Prostate gland (tissue), 2 donors: ENCODE measurements at regions not wholly inside any gene's neighbourhood (a gene's known extent, or its start where the extent isn't known, plus 50 kb on each side); places are given as distances from the start of the nearest gene placed in this dataset.

Experiments used
- POLR2AphosphoS5 ChIP-seq: sonication (generic); formaldehyde crosslinking; IDR thresholded peaks from one replicate; pipeline ENCODE4 v1.6.1; 2017; ENCODE audit warnings: antibody characterized with exemption
- TF ChIP-seq, protein P1 (sequence below), 4 experiments: fragments of 200-600 bp in 2 of 4; fragments of 450-650 bp in 2 of 4; sonication (generic) in 2 of 4; IDR thresholded peaks; 1 replicate in 3 of 4; 2 replicates in 1 of 4; pipeline ENCODE4 v1.5.1; 2016 to 2019; ENCODE audit warnings: antibody characterized with exemption in 4 of 4, mild to moderate bottlenecking in 2 of 4, moderate library complexity in 2 of 4

DNA sequence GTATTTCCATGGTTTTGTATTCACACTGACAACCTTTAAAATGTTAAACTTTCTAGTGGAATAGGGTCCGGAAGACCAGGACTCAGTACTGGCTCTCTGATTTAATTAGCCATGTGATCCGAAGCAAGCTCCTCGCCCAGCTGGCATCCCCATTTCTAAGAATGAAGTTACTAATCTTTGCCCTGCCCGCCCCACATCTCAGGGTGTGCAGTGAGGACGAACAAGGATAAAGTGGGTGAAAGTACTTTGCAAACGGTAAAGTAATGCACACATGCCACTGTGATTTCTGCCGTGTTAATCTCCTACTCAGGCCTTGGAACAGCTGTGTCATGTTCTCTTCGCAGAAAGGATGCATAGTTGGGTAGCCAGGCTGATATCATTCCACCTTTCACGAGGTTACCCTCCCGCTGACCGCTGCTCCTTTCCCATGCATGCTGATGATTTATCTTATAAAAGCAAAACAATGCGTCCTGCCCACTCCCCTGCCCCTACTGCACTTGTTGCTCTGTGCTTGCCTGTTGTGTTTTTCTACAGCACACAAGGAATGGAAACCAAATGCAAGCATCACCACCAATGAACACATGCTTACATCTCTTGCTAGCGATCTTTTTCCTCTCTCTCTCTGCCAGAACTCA lies 539.0 kb downstream of the EFNB2 start:
- TF ChIP-seq POLR2AphosphoS5: no peak
- TF ChIP-seq, protein P1, sequence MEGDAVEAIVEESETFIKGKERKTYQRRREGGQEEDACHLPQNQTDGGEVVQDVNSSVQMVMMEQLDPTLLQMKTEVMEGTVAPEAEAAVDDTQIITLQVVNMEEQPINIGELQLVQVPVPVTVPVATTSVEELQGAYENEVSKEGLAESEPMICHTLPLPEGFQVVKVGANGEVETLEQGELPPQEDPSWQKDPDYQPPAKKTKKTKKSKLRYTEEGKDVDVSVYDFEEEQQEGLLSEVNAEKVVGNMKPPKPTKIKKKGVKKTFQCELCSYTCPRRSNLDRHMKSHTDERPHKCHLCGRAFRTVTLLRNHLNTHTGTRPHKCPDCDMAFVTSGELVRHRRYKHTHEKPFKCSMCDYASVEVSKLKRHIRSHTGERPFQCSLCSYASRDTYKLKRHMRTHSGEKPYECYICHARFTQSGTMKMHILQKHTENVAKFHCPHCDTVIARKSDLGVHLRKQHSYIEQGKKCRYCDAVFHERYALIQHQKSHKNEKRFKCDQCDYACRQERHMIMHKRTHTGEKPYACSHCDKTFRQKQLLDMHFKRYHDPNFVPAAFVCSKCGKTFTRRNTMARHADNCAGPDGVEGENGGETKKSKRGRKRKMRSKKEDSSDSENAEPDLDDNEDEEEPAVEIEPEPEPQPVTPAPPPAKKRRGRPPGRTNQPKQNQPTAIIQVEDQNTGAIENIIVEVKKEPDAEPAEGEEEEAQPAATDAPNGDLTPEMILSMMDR (IDR thresholded peaks at IDR 0.05): no peak
